ENCODE measurements at regions not wholly inside any gene's neighbourhood (a gene's known extent, or its start where the extent isn't known, plus 50 kb on each side); places are given as distances from the start of the nearest gene placed in this dataset.
"Not testable (repeated sequence)": the region's sequence is repeated elsewhere in the genome, so short reads cannot be mapped to it uniquely, and the experiment has no call there.

DNA sequence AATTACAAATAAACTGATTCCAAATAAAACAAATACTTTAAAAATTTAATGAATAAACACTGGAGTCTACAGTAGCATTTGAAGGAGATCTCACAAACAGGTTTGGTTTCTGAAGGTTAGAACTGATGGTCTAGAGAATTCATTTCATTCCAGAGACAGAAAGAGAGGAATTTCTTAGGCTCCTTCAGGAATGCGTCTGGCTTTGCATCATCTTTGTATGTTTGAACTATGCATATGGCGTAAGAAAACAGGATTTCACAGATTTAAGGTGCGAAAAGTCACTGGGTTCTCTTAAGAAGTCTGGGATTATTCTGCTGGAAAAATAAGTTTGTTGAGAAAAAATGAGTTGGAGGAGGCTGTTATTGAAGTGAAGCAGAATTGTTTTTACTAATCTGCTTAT, 139.9 kb upstream of the DUSP22 start:
- H3K4me3 Mint-ChIP-seq; H4K91ac ChIP-seq (ENCODE audit: insufficient read length, low read depth, low read length); H3K27ac Mint-ChIP-seq; H3K27me3 Mint-ChIP-seq (ENCODE audit: low read depth); H3T11ph ChIP-seq (ENCODE audit: low read length); H2BK120ac ChIP-seq (ENCODE audit: low read depth, low read length, poor library complexity, severe bottlenecking); H2BK12ac ChIP-seq (ENCODE audit: insufficient read length, low read depth, low read length); H3K4ac ChIP-seq (ENCODE audit: low read depth, low read length); H3K23me2 ChIP-seq (ENCODE audit: insufficient read length, low read depth, low read length, poor library complexity, severe bottlenecking); H4K8ac ChIP-seq (replicated peaks; ENCODE audit: insufficient read length, low read depth, low read length); H2BK20ac ChIP-seq (ENCODE audit: low read depth, low read length, poor library complexity, severe bottlenecking); H3K9ac ChIP-seq (ENCODE audit: extremely low read depth, insufficient read length, low read length); H3K9me3 ChIP-seq (ENCODE audit: control insufficient read depth, low read depth, low read length); H3K14ac ChIP-seq (ENCODE audit: insufficient read depth, low read length); H3K18ac ChIP-seq (ENCODE audit: insufficient read length, low read depth, low read length); H3K27me3 ChIP-seq (ENCODE audit: insufficient read depth, low read length); H3K4me1 ChIP-seq (ENCODE audit: insufficient read depth, low read length); H3K23ac ChIP-seq (ENCODE audit: insufficient read length, low read depth, low read length); H4K20me1 ChIP-seq (ENCODE audit: control insufficient read depth, insufficient read depth, insufficient read length); H3K56ac ChIP-seq (ENCODE audit: insufficient read length, low read depth, low read length); H3K4me2 ChIP-seq (ENCODE audit: insufficient read depth, insufficient read length, low read length); H3K79me1 ChIP-seq (ENCODE audit: insufficient read depth, low read depth, low read length, poor library complexity, severe bottlenecking); H2AK5ac ChIP-seq (ENCODE audit: insufficient read length, low read length); DNase-seq; H3K27ac ChIP-seq (ENCODE audit: insufficient read length, low read depth, low read length); H2BK5ac ChIP-seq (ENCODE audit: insufficient read length, low read length); H4K5ac ChIP-seq (ENCODE audit: insufficient read length, low read depth, low read length); H2AFZ ChIP-seq (ENCODE audit: low read length); H3K79me2 ChIP-seq (ENCODE audit: insufficient read depth, low read length); H2BK15ac ChIP-seq (ENCODE audit: low read depth, low read length): not testable (repeated sequence)
- H3K4me1 Mint-ChIP-seq, result peaks cover 0 to 22% of the 10 kb centered on the region in 2 experiments; a peak in 2 of 4 replicates
- H3K9me3 Mint-ChIP-seq, result peaks cover 32 to 75% of the 10 kb centered on the region in 2 experiments
- peaks cover 3 to 16% (median 9%) of the 10 kb centered on the region in 3 experiments for H3K36me3 Mint-ChIP-seq (ENCODE audit: insufficient read depth in 1 of 3, low read depth in 3 of 3)
- WGBS (ENCODE audit: extremely low coverage, insufficient read length, low lambda C conversion rate), result no CpG with 5 or more reads among the region's 3 CpGs

DNA sequence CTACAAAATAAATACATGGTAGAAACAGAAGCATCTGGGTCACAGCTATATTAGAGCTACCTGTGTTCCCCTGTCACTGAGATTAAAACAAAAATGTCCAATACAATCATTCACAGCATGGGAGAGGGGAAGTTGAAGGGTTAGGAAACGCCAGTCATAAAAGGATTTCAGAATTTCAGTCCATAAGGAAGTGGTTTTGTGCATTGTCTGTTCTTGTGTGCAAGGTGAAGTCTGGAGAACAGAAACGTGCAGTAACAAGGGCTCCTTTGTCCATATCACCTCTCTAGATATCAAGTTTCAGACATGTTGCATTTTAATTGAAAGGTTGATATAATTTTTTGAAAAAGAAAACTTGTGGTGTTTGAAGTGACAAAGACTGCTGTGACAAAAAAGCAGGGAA, 139.3 kb upstream of the DUSP22 start:
- H2BK120ac ChIP-seq (ENCODE audit: low read depth, low read length, poor library complexity, severe bottlenecking); H3K18ac ChIP-seq (ENCODE audit: insufficient read length, low read depth, low read length); H3K4ac ChIP-seq (ENCODE audit: low read depth, low read length); H3K56ac ChIP-seq (ENCODE audit: insufficient read length, low read depth, low read length); H3K9me3 ChIP-seq (ENCODE audit: control insufficient read depth, low read depth, low read length); H2BK5ac ChIP-seq (ENCODE audit: insufficient read length, low read length); H4K8ac ChIP-seq (replicated peaks; ENCODE audit: insufficient read length, low read depth, low read length); H3K27me3 ChIP-seq (ENCODE audit: insufficient read depth, low read length); H3K4me1 ChIP-seq (ENCODE audit: insufficient read depth, low read length); H2BK20ac ChIP-seq (ENCODE audit: low read depth, low read length, poor library complexity, severe bottlenecking); H3K9ac ChIP-seq (ENCODE audit: extremely low read depth, insufficient read length, low read length); H2BK12ac ChIP-seq (ENCODE audit: insufficient read length, low read depth, low read length); H3T11ph ChIP-seq (ENCODE audit: low read length); H3K79me1 ChIP-seq (ENCODE audit: insufficient read depth, low read depth, low read length, poor library complexity, severe bottlenecking); H2BK15ac ChIP-seq (ENCODE audit: low read depth, low read length); H4K20me1 ChIP-seq (ENCODE audit: control insufficient read depth, insufficient read depth, insufficient read length); H2AFZ ChIP-seq (ENCODE audit: low read length); H3K14ac ChIP-seq (ENCODE audit: insufficient read depth, low read length); H3K27ac Mint-ChIP-seq; H4K91ac ChIP-seq (ENCODE audit: insufficient read length, low read depth, low read length); H3K4me3 Mint-ChIP-seq; H3K27me3 Mint-ChIP-seq (ENCODE audit: low read depth); DNase-seq; H2AK5ac ChIP-seq (ENCODE audit: insufficient read length, low read length); H3K79me2 ChIP-seq (ENCODE audit: insufficient read depth, low read length); H3K27ac ChIP-seq (ENCODE audit: insufficient read length, low read depth, low read length); H3K23me2 ChIP-seq (ENCODE audit: insufficient read length, low read depth, low read length, poor library complexity, severe bottlenecking); H3K4me2 ChIP-seq (ENCODE audit: insufficient read depth, insufficient read length, low read length); H4K5ac ChIP-seq (ENCODE audit: insufficient read length, low read depth, low read length); H3K23ac ChIP-seq (ENCODE audit: insufficient read length, low read depth, low read length): not testable (repeated sequence)
- H3K4me1 Mint-ChIP-seq, result peaks cover 0 to 22% of the 10 kb centered on the region in 2 experiments; a peak in 2 of 4 replicates
- peaks cover 3 to 16% (median 9%) of the 10 kb centered on the region in 3 experiments for H3K36me3 Mint-ChIP-seq (ENCODE audit: insufficient read depth in 1 of 3, low read depth in 3 of 3)
- no CpG with 5 or more reads among the region's 2 CpGs for WGBS (ENCODE audit: extremely low coverage, insufficient read length, low lambda C conversion rate)
- H3K9me3 Mint-ChIP-seq, result peaks cover 29 to 71% of the 10 kb centered on the region in 2 experiments
